ENCODE measurements at regions not wholly inside any gene's neighbourhood (a gene's known extent, or its start where the extent isn't known, plus 50 kb on each side); places are given as distances from the start of the nearest gene placed in this dataset.

GRCh38 chr7:82624965-82625364 lies 181.4 kb upstream of the CACNA2D1 start:
- Mint-ChIP-seq H3K4me1 (no peaks in the 10 kb centered on the region), H3K27me3 (no peaks in the 10 kb centered on the region), H3K36me3 (no peaks in the 10 kb centered on the region), H3K4me3 (no peak overlapping the region), H3K9me3 (peaks cover 0 to 9% (median 5%) of the 10 kb centered on the region in 7 donors), H3K27ac (no peak overlapping the region)
- ATAC-seq (ENCODE audit: low read depth in 2 of 2) (no peak), DNase-seq (no peak)
- H3K4me1 ChIP-seq (ENCODE audit: control insufficient read depth, insufficient read depth, low read length, poor library complexity, severe bottlenecking) = no peaks in the 10 kb centered on the region
- H3K36me3 ChIP-seq (ENCODE audit: control insufficient read depth, insufficient read depth, low read length) = no peaks in the 10 kb centered on the region
- H3K9me3 ChIP-seq (ENCODE audit: control insufficient read depth in 2 of 2, low read length in 2 of 2) = no peaks in the 10 kb centered on the region
- no peaks in the 10 kb centered on the region for H3K27me3 ChIP-seq (ENCODE audit: control insufficient read depth, insufficient read depth, low read length)
- H3K27ac ChIP-seq (ENCODE audit: insufficient read depth, low read length, poor library complexity, severe bottlenecking) = no peak overlapping the region
- H3K4me3 ChIP-seq (ENCODE audit: low read depth, low read length) = no peak overlapping the region

- Mint-ChIP-seq H3K4me1 (no peaks in the 10 kb centered on the region), H3K36me3 (no peaks in the 10 kb centered on the region), H3K4me3 (no peak overlapping the region), H3K27me3 (no peaks in the 10 kb centered on the region), H3K27ac (no peak overlapping the region), H3K9me3 (peaks cover 0 to 10% (median 3%) of the 10 kb centered on the region in 7 donors)
- Histone ChIP-seq H3K36me3 (ENCODE audit: control insufficient read depth, insufficient read depth, low read length) (no peaks in the 10 kb centered on the region), H3K4me1 (ENCODE audit: control insufficient read depth, insufficient read depth, low read length, poor library complexity, severe bottlenecking) (no peaks in the 10 kb centered on the region), H3K27me3 (ENCODE audit: control insufficient read depth, insufficient read depth, low read length) (no peaks in the 10 kb centered on the region), H3K9me3 (ENCODE audit: control insufficient read depth in 2 of 2, low read length in 2 of 2) (no peaks in the 10 kb centered on the region), H3K27ac (ENCODE audit: insufficient read depth, low read length, poor library complexity, severe bottlenecking) (no peak overlapping the region), H3K4me3 (ENCODE audit: low read depth, low read length) (no peak overlapping the region)
- DNase-seq = no peak
- ATAC-seq (ENCODE audit: low read depth in 2 of 2) = no peak
Measured at GRCh38 chr7:82624337-82624736, 180.8 kb upstream of the CACNA2D1 start.

GRCh38 chr7:82623812-82624211 lies 180.2 kb upstream of the CACNA2D1 start:
- H3K4me3 ChIP-seq (ENCODE audit: low read depth, low read length) = no peak overlapping the region
- H3K4me1 Mint-ChIP-seq = no peaks in the 10 kb centered on the region

GRCh38 chr7:82617156-82617555 lies 173.6 kb upstream of the CACNA2D1 start:
- Histone ChIP-seq H3K27me3 (ENCODE audit: control insufficient read depth, insufficient read depth, low read length) (no peaks in the 10 kb centered on the region), H3K4me1 (ENCODE audit: control insufficient read depth, insufficient read depth, low read length, poor library complexity, severe bottlenecking) (no peaks in the 10 kb centered on the region), H3K4me3 (ENCODE audit: low read depth, low read length) (no peak overlapping the region), H3K36me3 (ENCODE audit: control insufficient read depth, insufficient read depth, low read length) (no peaks in the 10 kb centered on the region), H3K9me3 (ENCODE audit: control insufficient read depth in 2 of 2, low read length in 2 of 2) (no peaks in the 10 kb centered on the region), H3K27ac (ENCODE audit: insufficient read depth, low read length, poor library complexity, severe bottlenecking) (no peak overlapping the region)
- Mint-ChIP-seq H3K9me3 (peaks cover 0 to 14% (median 5%) of the 10 kb centered on the region in 7 donors), H3K36me3 (no peaks in the 10 kb centered on the region), H3K27ac (no peak overlapping the region), H3K4me1 (no peaks in the 10 kb centered on the region), H3K4me3 (no peak overlapping the region), H3K27me3 (no peaks in the 10 kb centered on the region)
- DNase-seq = no peak
- no peak for ATAC-seq (ENCODE audit: low read depth in 2 of 2)

More at GRCh38 chr7:82623812-82624211, 180.2 kb upstream of the CACNA2D1 start:
- H3K4me3 Mint-ChIP-seq = no peak overlapping the region
- no peaks in the 10 kb centered on the region for H3K4me1 ChIP-seq (ENCODE audit: control insufficient read depth, insufficient read depth, low read length, poor library complexity, severe bottlenecking)
- H3K9me3 ChIP-seq (ENCODE audit: control insufficient read depth in 2 of 2, low read length in 2 of 2) = no peaks in the 10 kb centered on the region
- H3K36me3 Mint-ChIP-seq = no peaks in the 10 kb centered on the region
- H3K9me3 Mint-ChIP-seq = peaks cover 0 to 10% (median 3%) of the 10 kb centered on the region in 7 donors
- H3K36me3 ChIP-seq (ENCODE audit: control insufficient read depth, insufficient read depth, low read length) = no peaks in the 10 kb centered on the region
- no peak overlapping the region for H3K27ac Mint-ChIP-seq
- no peaks in the 10 kb centered on the region for H3K27me3 ChIP-seq (ENCODE audit: control insufficient read depth, insufficient read depth, low read length)
- no peaks in the 10 kb centered on the region for H3K27me3 Mint-ChIP-seq
- no peak overlapping the region for H3K27ac ChIP-seq (ENCODE audit: insufficient read depth, low read length, poor library complexity, severe bottlenecking)
- ATAC-seq (ENCODE audit: low read depth in 2 of 2) (no peak), DNase-seq (no peak)

- H3K36me3 Mint-ChIP-seq = no peaks in the 10 kb centered on the region
- Histone ChIP-seq H3K27ac (ENCODE audit: insufficient read depth, low read length, poor library complexity, severe bottlenecking) (no peak overlapping the region), H3K4me3 (ENCODE audit: low read depth, low read length) (no peak overlapping the region), H3K9me3 (ENCODE audit: control insufficient read depth in 2 of 2, low read length in 2 of 2) (no peaks in the 10 kb centered on the region), H3K36me3 (ENCODE audit: control insufficient read depth, insufficient read depth, low read length) (no peaks in the 10 kb centered on the region), H3K27me3 (ENCODE audit: control insufficient read depth, insufficient read depth, low read length) (no peaks in the 10 kb centered on the region), H3K4me1 (ENCODE audit: control insufficient read depth, insufficient read depth, low read length, poor library complexity, severe bottlenecking) (no peaks in the 10 kb centered on the region)
- H3K27ac Mint-ChIP-seq = no peak overlapping the region
- H3K4me1 Mint-ChIP-seq = no peaks in the 10 kb centered on the region
- ATAC-seq (ENCODE audit: low read depth in 2 of 2) (no peak), DNase-seq (no peak)
- peaks cover 0 to 10% (median 5%) of the 10 kb centered on the region in 7 donors for H3K9me3 Mint-ChIP-seq
- no peak overlapping the region for H3K4me3 Mint-ChIP-seq
- no peaks in the 10 kb centered on the region for H3K27me3 Mint-ChIP-seq
Measured at GRCh38 chr7:82616059-82616728, 172.6 kb upstream of the CACNA2D1 start.

- H3K4me1 ChIP-seq (ENCODE audit: control insufficient read depth, insufficient read depth, low read length, poor library complexity, severe bottlenecking) = no peaks in the 10 kb centered on the region
- no peak overlapping the region for H3K27ac Mint-ChIP-seq
- H3K4me3 Mint-ChIP-seq = no peak overlapping the region
- H3K27me3 ChIP-seq (ENCODE audit: control insufficient read depth, insufficient read depth, low read length) = no peaks in the 10 kb centered on the region
- DNase-seq (no peak), ATAC-seq (ENCODE audit: low read depth in 2 of 2) (peak in 1 of 2 donors; percentile 31)
- no peaks in the 10 kb centered on the region for H3K4me1 Mint-ChIP-seq
- H3K9me3 ChIP-seq (ENCODE audit: control insufficient read depth in 2 of 2, low read length in 2 of 2) = no peaks in the 10 kb centered on the region
- H3K27ac ChIP-seq (ENCODE audit: insufficient read depth, low read length, poor library complexity, severe bottlenecking) = no peak overlapping the region
- no peak overlapping the region for H3K4me3 ChIP-seq (ENCODE audit: low read depth, low read length)
- no peaks in the 10 kb centered on the region for H3K36me3 Mint-ChIP-seq
- no peaks in the 10 kb centered on the region for H3K36me3 ChIP-seq (ENCODE audit: control insufficient read depth, insufficient read depth, low read length)
- H3K9me3 Mint-ChIP-seq = peaks cover 0 to 6% (median 5%) of the 10 kb centered on the region in 7 donors
- no peaks in the 10 kb centered on the region for H3K27me3 Mint-ChIP-seq
Measured at GRCh38 chr7:82615527-82615926, 171.9 kb upstream of the CACNA2D1 start.

GRCh38 chr7:82609746-82610145 lies 166.2 kb upstream of the CACNA2D1 start:
- Histone ChIP-seq H3K4me1 (ENCODE audit: control insufficient read depth, insufficient read depth, low read length, poor library complexity, severe bottlenecking) (no peaks in the 10 kb centered on the region), H3K36me3 (ENCODE audit: control insufficient read depth, insufficient read depth, low read length) (no peaks in the 10 kb centered on the region), H3K9me3 (ENCODE audit: control insufficient read depth in 2 of 2, low read length in 2 of 2) (peaks cover 0 to 3% of the 10 kb centered on the region in 2 experiments), H3K27me3 (ENCODE audit: control insufficient read depth, insufficient read depth, low read length) (no peaks in the 10 kb centered on the region), H3K27ac (ENCODE audit: insufficient read depth, low read length, poor library complexity, severe bottlenecking) (no peak overlapping the region), H3K4me3 (ENCODE audit: low read depth, low read length) (no peak overlapping the region)
- Mint-ChIP-seq H3K4me3 (no peak overlapping the region), H3K27me3 (no peaks in the 10 kb centered on the region), H3K4me1 (no peaks in the 10 kb centered on the region), H3K36me3 (no peaks in the 10 kb centered on the region), H3K27ac (no peak overlapping the region), H3K9me3 (peaks cover 0 to 8% (median 1%) of the 10 kb centered on the region in 7 donors)
- ATAC-seq (ENCODE audit: low read depth in 2 of 2) = no peak
- no peak for DNase-seq

GRCh38 chr7:82605247-82605864 lies 161.8 kb upstream of the CACNA2D1 start:
- H3K4me3 Mint-ChIP-seq = no peak overlapping the region
- no peaks in the 10 kb centered on the region for H3K36me3 Mint-ChIP-seq
- no peaks in the 10 kb centered on the region for H3K27me3 ChIP-seq (ENCODE audit: control insufficient read depth, insufficient read depth, low read length)
- no peaks in the 10 kb centered on the region for H3K4me1 Mint-ChIP-seq
- no peak overlapping the region for H3K27ac Mint-ChIP-seq
- H3K9me3 Mint-ChIP-seq = peaks cover 0 to 5% (median 0%) of the 10 kb centered on the region in 7 donors
- H3K4me1 ChIP-seq (ENCODE audit: control insufficient read depth, insufficient read depth, low read length, poor library complexity, severe bottlenecking) = no peaks in the 10 kb centered on the region
- H3K36me3 ChIP-seq (ENCODE audit: control insufficient read depth, insufficient read depth, low read length) = no peaks in the 10 kb centered on the region
- ATAC-seq (ENCODE audit: low read depth in 2 of 2) (no peak), DNase-seq (peak in 1 of 3 donors; percentile 16)
- no peaks in the 10 kb centered on the region for H3K27me3 Mint-ChIP-seq
- H3K9me3 ChIP-seq (ENCODE audit: control insufficient read depth in 2 of 2, low read length in 2 of 2) = peaks cover 0 to 3% of the 10 kb centered on the region in 2 experiments
- H3K4me3 ChIP-seq (ENCODE audit: low read depth, low read length) = no peak overlapping the region
- no peak overlapping the region for H3K27ac ChIP-seq (ENCODE audit: insufficient read depth, low read length, poor library complexity, severe bottlenecking)

All from CD4-positive, CD25-positive, alpha-beta regulatory T cell (primary cell).